C4-2B (cell line): ENCODE measurements at regions not wholly inside any gene's neighbourhood (a gene's known extent, or its start where the extent isn't known, plus 50 kb on each side); places are given as distances from the start of the nearest gene placed in this dataset.

Source experiments
- CTCF ChIP-seq: fragments of 450-650 bp; conservative IDR thresholded peaks from 2 replicates; pipeline ENCODE4 v1.5.1; 2017; ENCODE audit warnings: mild to moderate bottlenecking
- ZFX ChIP-seq: fragments of 450-650 bp; IDR thresholded peaks from 2 replicates; pipeline ENCODE4 v1.6.1; 2017

GRCh38 chr7:116188-116981 lies 76.0 kb upstream of the FAM20C start:
- TF ChIP-seq CTCF (no peak), ZFX (no peak)
